Chondrocyte (in vitro differentiated cells): ENCODE measurements at regions not wholly inside any gene's neighbourhood (a gene's known extent, or its start where the extent isn't known, plus 50 kb on each side); places are given as distances from the start of the nearest gene placed in this dataset.
A peak's percentile ranks its signal among the peaks of the same experiment; 100 is the strongest.

Experiments
- DNase-seq: peaks from one replicate; pipeline ENCODE4 v3.0.0; 2021; ENCODE audit warnings: mixed read lengths, low spot score
- H3K27ac Mint-ChIP-seq: one replicate; pipeline ENCODE4 v1.8.0; 2021; ENCODE audit warnings: mild to moderate bottlenecking, moderate library complexity, mixed read lengths; ENCODE audit not compliant: unreplicated experiment
- H3K27me3 Mint-ChIP-seq: 2 replicates; pipeline ENCODE4 v1.8.0; 2021; ENCODE audit warnings: low read depth, mixed read lengths
- H3K36me3 Mint-ChIP-seq: 2 replicates; pipeline ENCODE4 v1.8.0; 2021; ENCODE audit warnings: low read depth, mixed read lengths
- H3K4me1 Mint-ChIP-seq: 2 replicates; pipeline ENCODE4 v1.8.0; 2021; ENCODE audit warnings: low read depth, mild to moderate bottlenecking, mixed read lengths
- H3K4me3 Mint-ChIP-seq: one replicate; pipeline ENCODE4 v1.8.0; 2021; ENCODE audit warnings: mild to moderate bottlenecking, moderate library complexity, mixed read lengths; ENCODE audit not compliant: unreplicated experiment
- H3K9me3 Mint-ChIP-seq: 2 replicates; pipeline ENCODE4 v1.8.0; 2021; ENCODE audit warnings: low read depth, mixed read lengths
- TF ChIP-seq, protein P1 (sequence below): fragments of 200-600 bp; sonication (generic); IDR thresholded peaks from 2 replicates; pipeline ENCODE4 v1.5.0; 2021; ENCODE audit warnings: antibody characterized with exemption, mild to moderate bottlenecking, moderate library complexity

DNA sequence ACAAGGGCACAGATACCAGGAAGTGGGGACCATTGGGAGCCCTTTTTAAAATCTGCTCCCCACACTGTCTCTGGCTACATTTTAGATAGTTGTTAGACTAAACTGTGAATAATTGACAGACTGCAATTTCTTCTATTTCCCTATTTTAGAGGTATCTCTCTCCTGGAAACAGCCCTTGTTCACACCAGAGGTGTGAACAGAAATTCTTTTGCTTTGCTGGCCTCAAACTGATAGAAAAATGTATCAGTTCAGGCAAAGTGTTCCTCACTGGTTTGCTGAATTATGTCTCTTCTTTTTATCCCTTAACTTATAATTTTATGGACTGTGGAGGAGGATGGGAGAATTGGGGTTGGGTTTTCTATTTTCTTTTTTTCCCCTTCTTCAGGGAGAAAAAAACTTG, 513.2 kb upstream of the SULF2 start:
- DNase-seq = no peak
- peaks cover 3% of the 10 kb centered on the region for H3K9me3 Mint-ChIP-seq
- no peak overlapping the region for H3K4me3 Mint-ChIP-seq
- TF ChIP-seq, protein P1, sequence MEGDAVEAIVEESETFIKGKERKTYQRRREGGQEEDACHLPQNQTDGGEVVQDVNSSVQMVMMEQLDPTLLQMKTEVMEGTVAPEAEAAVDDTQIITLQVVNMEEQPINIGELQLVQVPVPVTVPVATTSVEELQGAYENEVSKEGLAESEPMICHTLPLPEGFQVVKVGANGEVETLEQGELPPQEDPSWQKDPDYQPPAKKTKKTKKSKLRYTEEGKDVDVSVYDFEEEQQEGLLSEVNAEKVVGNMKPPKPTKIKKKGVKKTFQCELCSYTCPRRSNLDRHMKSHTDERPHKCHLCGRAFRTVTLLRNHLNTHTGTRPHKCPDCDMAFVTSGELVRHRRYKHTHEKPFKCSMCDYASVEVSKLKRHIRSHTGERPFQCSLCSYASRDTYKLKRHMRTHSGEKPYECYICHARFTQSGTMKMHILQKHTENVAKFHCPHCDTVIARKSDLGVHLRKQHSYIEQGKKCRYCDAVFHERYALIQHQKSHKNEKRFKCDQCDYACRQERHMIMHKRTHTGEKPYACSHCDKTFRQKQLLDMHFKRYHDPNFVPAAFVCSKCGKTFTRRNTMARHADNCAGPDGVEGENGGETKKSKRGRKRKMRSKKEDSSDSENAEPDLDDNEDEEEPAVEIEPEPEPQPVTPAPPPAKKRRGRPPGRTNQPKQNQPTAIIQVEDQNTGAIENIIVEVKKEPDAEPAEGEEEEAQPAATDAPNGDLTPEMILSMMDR = no peak
- H3K27me3 Mint-ChIP-seq = peaks cover 3% of the 10 kb centered on the region
- peak overlapping the region; percentile 94 for H3K27ac Mint-ChIP-seq
- peaks cover 4% of the 10 kb centered on the region for H3K36me3 Mint-ChIP-seq
- H3K4me1 Mint-ChIP-seq = peaks cover 46% of the 10 kb centered on the region

DNA sequence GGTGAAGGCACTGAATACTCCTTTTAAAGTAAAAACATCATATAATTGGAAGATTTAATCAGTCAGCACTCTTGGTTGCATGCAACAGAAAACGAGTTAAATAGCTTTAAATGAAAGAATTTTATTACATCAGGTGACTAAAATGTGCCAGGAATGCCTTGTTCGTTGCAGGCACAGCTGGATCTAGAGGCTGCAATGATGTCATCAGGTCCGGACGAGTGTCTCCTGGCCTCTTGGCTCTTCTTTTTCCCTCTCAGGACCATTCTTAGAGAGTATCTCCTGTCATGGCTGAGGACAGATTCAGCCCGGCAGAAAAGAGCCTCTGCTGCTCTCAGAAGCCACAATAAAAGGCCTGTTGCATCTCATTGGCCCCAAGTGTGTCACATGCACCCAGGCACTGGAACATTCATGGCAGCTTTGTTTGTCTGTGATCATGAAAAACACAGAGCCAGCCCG, 510.7 kb upstream of the SULF2 start:
- TF ChIP-seq, protein P1 = peak; percentile 42
- peaks cover 4% of the 10 kb centered on the region for H3K27me3 Mint-ChIP-seq
- peak overlapping the region; percentile 79 for H3K27ac Mint-ChIP-seq
- no peaks in the 10 kb centered on the region for H3K9me3 Mint-ChIP-seq
- DNase-seq = no peak
- H3K4me3 Mint-ChIP-seq = no peak overlapping the region
- peaks cover 46% of the 10 kb centered on the region for H3K4me1 Mint-ChIP-seq
- H3K36me3 Mint-ChIP-seq = peaks cover 4% of the 10 kb centered on the region

DNA sequence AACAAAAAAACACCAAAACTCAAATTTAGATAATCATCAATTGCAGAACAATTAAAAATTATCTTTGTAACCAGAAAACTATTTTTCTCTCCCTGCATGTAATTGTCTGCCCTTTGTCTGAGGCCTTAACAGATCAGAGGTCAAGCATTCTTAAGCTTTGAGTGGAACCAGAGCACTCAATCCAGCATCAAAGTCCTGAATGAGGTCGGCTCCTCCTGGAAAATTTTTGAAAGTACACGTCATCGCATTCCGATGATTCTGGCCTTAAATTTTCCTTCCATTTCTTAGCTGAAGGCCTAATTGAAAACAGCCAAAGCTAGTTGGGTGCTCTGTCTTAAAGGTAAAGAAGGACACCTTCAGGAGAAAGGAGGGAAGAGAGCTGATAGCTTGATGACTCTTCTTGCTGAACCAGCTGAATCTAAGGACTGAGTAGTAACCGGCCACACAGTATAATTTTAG, 510.2 kb upstream of the SULF2 start:
- TF ChIP-seq, protein P1 = peak; percentile 82
- peak overlapping the region; percentile 79 for H3K27ac Mint-ChIP-seq
- H3K36me3 Mint-ChIP-seq = peaks cover 4% of the 10 kb centered on the region
- no peaks in the 10 kb centered on the region for H3K9me3 Mint-ChIP-seq
- peaks cover 46% of the 10 kb centered on the region for H3K4me1 Mint-ChIP-seq
- no peak for DNase-seq
- no peak overlapping the region for H3K4me3 Mint-ChIP-seq
- peaks cover 7% of the 10 kb centered on the region for H3K27me3 Mint-ChIP-seq

DNA sequence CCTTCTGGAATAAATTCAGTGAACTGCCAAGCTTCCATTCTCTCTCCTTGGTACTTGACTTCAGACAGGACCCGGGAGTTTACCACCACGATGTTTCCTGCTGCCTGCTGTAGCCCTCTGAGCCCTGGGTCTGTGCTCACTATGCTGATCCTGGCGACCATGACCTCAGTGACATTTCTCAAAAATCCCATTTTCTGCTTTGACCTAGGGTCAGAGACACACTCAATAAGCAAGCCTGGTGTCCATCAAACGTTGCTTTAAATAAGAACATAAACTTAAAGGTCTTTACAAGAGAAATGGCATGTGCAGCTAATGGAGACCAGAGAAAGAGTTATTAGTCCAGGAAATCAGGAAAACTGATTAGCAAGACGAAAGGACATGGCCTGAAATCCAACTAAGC, 509.7 kb upstream of the SULF2 start:
- H3K9me3 Mint-ChIP-seq = no peaks in the 10 kb centered on the region
- H3K27ac Mint-ChIP-seq = peak overlapping the region; percentile 79
- H3K36me3 Mint-ChIP-seq = peaks cover 4% of the 10 kb centered on the region
- H3K4me3 Mint-ChIP-seq = no peak overlapping the region
- DNase-seq = no peak
- H3K27me3 Mint-ChIP-seq = peaks cover 10% of the 10 kb centered on the region
- H3K4me1 Mint-ChIP-seq = peaks cover 46% of the 10 kb centered on the region
- TF ChIP-seq, protein P1 = no peak

DNA sequence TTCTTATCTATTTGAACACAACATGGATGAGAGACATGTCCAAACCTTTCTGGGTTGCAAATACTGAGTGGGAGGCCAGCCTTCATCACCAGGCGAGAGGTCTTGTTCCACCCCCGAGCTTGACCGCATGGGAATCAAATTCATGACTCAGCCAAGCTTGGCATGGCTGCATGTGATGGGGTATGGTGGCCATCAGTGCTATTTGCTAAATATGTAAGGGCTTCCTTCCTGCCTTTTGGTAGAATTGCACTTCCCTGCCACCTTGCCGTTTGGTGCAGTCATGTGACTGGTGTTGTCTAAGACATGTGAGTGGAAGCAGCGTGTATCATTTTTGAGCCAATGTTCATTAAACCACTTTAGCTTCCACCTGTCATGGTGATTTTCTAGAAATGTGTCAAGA, 508.9 kb upstream of the SULF2 start:
- H3K9me3 Mint-ChIP-seq = no peaks in the 10 kb centered on the region
- H3K36me3 Mint-ChIP-seq = peaks cover 4% of the 10 kb centered on the region
- peaks cover 13% of the 10 kb centered on the region for H3K27me3 Mint-ChIP-seq
- peaks cover 44% of the 10 kb centered on the region for H3K4me1 Mint-ChIP-seq
- no peak overlapping the region for H3K27ac Mint-ChIP-seq
- no peak overlapping the region for H3K4me3 Mint-ChIP-seq
- no peak for DNase-seq
- TF ChIP-seq, protein P1 = no peak
